NB4 (cell line): ENCODE measurements at regions not wholly inside any gene's neighbourhood (a gene's known extent, or its start where the extent isn't known, plus 50 kb on each side); places are given as distances from the start of the nearest gene placed in this dataset.

Experiments used
- POLR2A ChIP-seq: IDR thresholded peaks from 2 replicates; pipeline ENCODE4 v1.6.1; 2011; ENCODE audit warnings: mild to moderate bottlenecking; ENCODE audit not compliant: insufficient read length; ENCODE audit errors: extremely low read depth
- TF ChIP-seq, protein P1 (sequence below): IDR thresholded peaks from one replicate; pipeline ENCODE4 v1.5.1; 2012; ENCODE audit warnings: low read depth, low read length
- TF ChIP-seq, protein P2 (sequence below): IDR thresholded peaks from 2 replicates; pipeline ENCODE4 v1.6.1; 2011; ENCODE audit warnings: low read depth, low read length

DNA sequence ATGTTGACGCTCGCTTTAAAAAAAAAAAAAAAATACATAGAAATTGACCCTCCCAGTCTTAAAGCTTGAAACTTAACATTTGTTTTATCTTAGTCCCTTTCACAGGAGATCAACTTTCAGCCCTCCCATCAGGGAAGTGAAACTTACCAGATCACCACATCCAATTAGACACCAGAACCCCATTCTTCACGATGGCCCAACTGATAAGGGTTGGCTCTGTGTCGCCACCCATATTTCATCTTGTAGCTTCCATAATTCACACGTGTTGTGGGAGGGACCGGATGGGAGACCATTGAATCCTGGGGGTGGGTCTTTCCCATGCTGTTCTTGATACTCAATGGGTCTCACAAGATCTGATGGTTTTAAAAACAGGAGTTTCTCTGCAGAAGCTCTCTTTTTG, 629.4 kb upstream of the KCND2 start:
- TF ChIP-seq, protein P1, sequence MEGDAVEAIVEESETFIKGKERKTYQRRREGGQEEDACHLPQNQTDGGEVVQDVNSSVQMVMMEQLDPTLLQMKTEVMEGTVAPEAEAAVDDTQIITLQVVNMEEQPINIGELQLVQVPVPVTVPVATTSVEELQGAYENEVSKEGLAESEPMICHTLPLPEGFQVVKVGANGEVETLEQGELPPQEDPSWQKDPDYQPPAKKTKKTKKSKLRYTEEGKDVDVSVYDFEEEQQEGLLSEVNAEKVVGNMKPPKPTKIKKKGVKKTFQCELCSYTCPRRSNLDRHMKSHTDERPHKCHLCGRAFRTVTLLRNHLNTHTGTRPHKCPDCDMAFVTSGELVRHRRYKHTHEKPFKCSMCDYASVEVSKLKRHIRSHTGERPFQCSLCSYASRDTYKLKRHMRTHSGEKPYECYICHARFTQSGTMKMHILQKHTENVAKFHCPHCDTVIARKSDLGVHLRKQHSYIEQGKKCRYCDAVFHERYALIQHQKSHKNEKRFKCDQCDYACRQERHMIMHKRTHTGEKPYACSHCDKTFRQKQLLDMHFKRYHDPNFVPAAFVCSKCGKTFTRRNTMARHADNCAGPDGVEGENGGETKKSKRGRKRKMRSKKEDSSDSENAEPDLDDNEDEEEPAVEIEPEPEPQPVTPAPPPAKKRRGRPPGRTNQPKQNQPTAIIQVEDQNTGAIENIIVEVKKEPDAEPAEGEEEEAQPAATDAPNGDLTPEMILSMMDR = no peak
- TF ChIP-seq, protein P2, sequence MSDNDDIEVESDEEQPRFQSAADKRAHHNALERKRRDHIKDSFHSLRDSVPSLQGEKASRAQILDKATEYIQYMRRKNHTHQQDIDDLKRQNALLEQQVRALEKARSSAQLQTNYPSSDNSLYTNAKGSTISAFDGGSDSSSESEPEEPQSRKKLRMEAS = no peak
- no peak for TF ChIP-seq POLR2A
